KOPT-K1 (cell line): ENCODE measurements at regions not wholly inside any gene's neighbourhood (a gene's known extent, or its start where the extent isn't known, plus 50 kb on each side); places are given as distances from the start of the nearest gene placed in this dataset.

Source experiments
- H3K27ac ChIP-seq: fragments of 200-600 bp; sonication (generic); 2 replicates; pipeline ENCODE4 v1.5.1; 2016; ENCODE audit warnings: antibody characterized with exemption, mild to moderate bottlenecking, low read depth, low read length; ENCODE audit not compliant: poor library complexity, severe bottlenecking
- H3K36me3 ChIP-seq: fragments of 200-600 bp; sonication (generic); 2 replicates; pipeline ENCODE4 v1.5.1; 2017; ENCODE audit warnings: antibody characterized with exemption, mild to moderate bottlenecking, low read length, moderate library complexity; ENCODE audit not compliant: insufficient read depth
- H3K9me3 ChIP-seq: fragments of 200-600 bp; sonication (generic); 2 replicates; pipeline ENCODE4 v1.5.1; 2017; ENCODE audit warnings: antibody characterized with exemption, low read length, mild to moderate bottlenecking; ENCODE audit not compliant: insufficient read depth, poor library complexity, severe bottlenecking

GRCh38 chr13:20351281-20352022 is 119.3 kb upstream of the GJB6 start:
- Histone ChIP-seq H3K36me3 (no peaks in the 10 kb centered on the region), H3K27ac (no peak overlapping the region), H3K9me3 (no peaks in the 10 kb centered on the region)

- Histone ChIP-seq H3K9me3 (no peaks in the 10 kb centered on the region), H3K36me3 (no peaks in the 10 kb centered on the region), H3K27ac (no peak overlapping the region)
Observed at GRCh38 chr13:20350819-20351218, 118.7 kb upstream of the GJB6 start.

GRCh38 chr13:20350382-20350763 is 118.3 kb upstream of the GJB6 start:
- Histone ChIP-seq H3K27ac (no peak overlapping the region), H3K9me3 (no peaks in the 10 kb centered on the region), H3K36me3 (no peaks in the 10 kb centered on the region)

GRCh38 chr13:20349564-20350381 is 117.7 kb upstream of the GJB6 start:
- no peaks in the 10 kb centered on the region for H3K36me3 ChIP-seq
- H3K27ac ChIP-seq, result no peak overlapping the region
- no peaks in the 10 kb centered on the region for H3K9me3 ChIP-seq

GRCh38 chr13:20348645-20349408 is 116.7 kb upstream of the GJB6 start:
- no peak overlapping the region for H3K27ac ChIP-seq
- H3K9me3 ChIP-seq, result no peaks in the 10 kb centered on the region
- no peaks in the 10 kb centered on the region for H3K36me3 ChIP-seq

GRCh38 chr13:20348018-20348417 is 115.9 kb upstream of the GJB6 start:
- no peaks in the 10 kb centered on the region for H3K36me3 ChIP-seq
- H3K27ac ChIP-seq, result no peak overlapping the region
- no peaks in the 10 kb centered on the region for H3K9me3 ChIP-seq

GRCh38 chr13:20344836-20345490 is 112.8 kb upstream of the GJB6 start:
- H3K36me3 ChIP-seq, result no peaks in the 10 kb centered on the region
- no peaks in the 10 kb centered on the region for H3K9me3 ChIP-seq
- H3K27ac ChIP-seq, result no peak overlapping the region

GRCh38 chr13:20342311-20342710 is 110.2 kb upstream of the GJB6 start:
- Histone ChIP-seq H3K9me3 (no peaks in the 10 kb centered on the region), H3K36me3 (no peaks in the 10 kb centered on the region), H3K27ac (no peak overlapping the region)

GRCh38 chr13:20340759-20341171 is 108.6 kb upstream of the GJB6 start:
- Histone ChIP-seq H3K36me3 (no peaks in the 10 kb centered on the region), H3K9me3 (no peaks in the 10 kb centered on the region), H3K27ac (no peak overlapping the region)

- Histone ChIP-seq H3K27ac (no peak overlapping the region), H3K36me3 (no peaks in the 10 kb centered on the region)
Observed at GRCh38 chr13:20340136-20340758, 108.1 kb upstream of the GJB6 start.

GRCh38 chr13:20337884-20338551 is 105.9 kb upstream of the GJB6 start:
- H3K36me3 ChIP-seq, result no peaks in the 10 kb centered on the region
- no peak overlapping the region for H3K27ac ChIP-seq
- H3K9me3 ChIP-seq, result no peaks in the 10 kb centered on the region

More at GRCh38 chr13:20340136-20340758, 108.1 kb upstream of the GJB6 start:
- no peaks in the 10 kb centered on the region for H3K9me3 ChIP-seq

GRCh38 chr13:20336761-20337160 is 104.6 kb upstream of the GJB6 start:
- no peak overlapping the region for H3K27ac ChIP-seq
- H3K36me3 ChIP-seq, result no peaks in the 10 kb centered on the region
- no peaks in the 10 kb centered on the region for H3K9me3 ChIP-seq

- Histone ChIP-seq H3K36me3 (no peaks in the 10 kb centered on the region), H3K27ac (no peak overlapping the region), H3K9me3 (no peaks in the 10 kb centered on the region)
Observed at GRCh38 chr13:20334309-20334708, 102.2 kb upstream of the GJB6 start.
